T-helper 1 cell treated with Interleukin-12 subunit alpha and Interleukin-12 subunit beta and Interleukin-4 antibody, amounts not matched to agents 30 μg/mL and 1 μg/mL, for 36 hours (primary cell): ENCODE measurements at regions not wholly inside any gene's neighbourhood (a gene's known extent, or its start where the extent isn't known, plus 50 kb on each side); places are given as distances from the start of the nearest gene placed in this dataset.

ENCODE experiments used
- H3K27ac Mint-ChIP-seq: one replicate; pipeline ENCODE4 v1.8.0; 2021; ENCODE audit warnings: mild to moderate bottlenecking, mixed read lengths
- H3K27me3 Mint-ChIP-seq: one replicate; pipeline ENCODE4 v1.8.0; 2021; ENCODE audit warnings: low read depth, mixed read lengths
- H3K36me3 Mint-ChIP-seq: one replicate; pipeline ENCODE4 v1.8.0; 2021; ENCODE audit warnings: low read depth, mixed read lengths
- H3K4me1 Mint-ChIP-seq: one replicate; pipeline ENCODE4 v1.8.0; 2021; ENCODE audit warnings: low read depth, mixed read lengths
- H3K4me3 Mint-ChIP-seq: one replicate; pipeline ENCODE4 v1.8.0; 2021; ENCODE audit warnings: mild to moderate bottlenecking, moderate library complexity, mixed read lengths
- H3K9me3 Mint-ChIP-seq: one replicate; pipeline ENCODE4 v1.8.0; 2021; ENCODE audit warnings: mixed read lengths

GRCh38 chr2:104746299-104746698 is 107.6 kb upstream of the POU3F3 start:
- Mint-ChIP-seq H3K27me3 (no peaks in the 10 kb centered on the region), H3K9me3 (no peaks in the 10 kb centered on the region), H3K36me3 (no peaks in the 10 kb centered on the region), H3K4me1 (no peaks in the 10 kb centered on the region), H3K27ac (no peak overlapping the region), H3K4me3 (no peak overlapping the region)

DNA sequence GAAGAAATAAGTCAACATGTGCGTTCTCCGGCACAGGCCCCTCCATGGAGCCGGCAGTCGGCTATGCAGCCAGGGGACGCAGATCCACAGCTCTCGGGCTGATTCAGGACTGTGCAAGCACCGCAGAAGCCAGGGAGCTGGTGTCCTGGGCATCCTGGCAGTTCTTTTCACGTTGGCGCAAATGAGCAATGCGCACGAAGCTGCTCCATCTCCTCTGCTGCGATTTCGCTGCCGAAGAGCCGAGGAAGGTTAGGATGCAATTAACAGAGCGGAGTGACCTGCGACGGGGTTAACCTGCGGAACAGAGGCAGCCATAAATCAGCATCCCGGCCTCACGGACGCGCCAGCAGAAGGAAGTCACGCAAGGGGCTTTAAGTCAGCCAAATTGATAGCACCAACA is 107.1 kb upstream of the POU3F3 start:
- Mint-ChIP-seq H3K4me1 (no peaks in the 10 kb centered on the region), H3K4me3 (no peak overlapping the region), H3K27ac (no peak overlapping the region), H3K27me3 (no peaks in the 10 kb centered on the region), H3K36me3 (no peaks in the 10 kb centered on the region), H3K9me3 (no peaks in the 10 kb centered on the region)

DNA sequence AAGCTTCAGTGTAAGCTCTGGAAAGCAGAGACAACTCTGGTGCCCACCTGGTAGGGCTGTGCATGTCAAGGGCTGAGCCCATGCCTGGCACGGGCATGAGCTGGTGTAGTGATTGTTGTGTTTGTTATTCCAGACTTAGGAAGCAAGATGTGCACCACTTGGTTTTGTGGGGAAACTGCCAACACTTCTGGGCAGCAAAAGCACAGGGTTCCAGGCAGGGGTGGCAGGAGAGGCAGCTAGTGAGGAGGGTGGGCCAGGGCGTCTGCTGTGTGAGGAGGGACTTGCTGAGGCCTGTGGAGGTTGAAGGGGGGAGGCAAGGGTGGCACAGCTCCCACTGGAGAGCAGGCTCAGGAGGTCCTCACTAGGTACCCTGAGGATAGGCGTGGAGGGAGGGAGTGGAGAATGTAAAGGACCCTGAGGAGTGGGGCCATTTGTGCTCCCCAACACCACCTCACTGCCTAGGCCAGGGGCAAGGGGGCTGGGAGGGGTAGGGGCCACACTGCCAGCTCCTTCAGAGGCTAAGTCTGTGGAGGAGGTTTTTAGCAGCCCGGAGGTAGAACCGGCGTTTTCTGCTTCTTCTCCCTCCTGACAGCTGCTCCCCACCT is 104.0 kb upstream of the POU3F3 start:
- Mint-ChIP-seq H3K9me3 (no peaks in the 10 kb centered on the region), H3K27me3 (no peaks in the 10 kb centered on the region), H3K4me3 (no peak overlapping the region), H3K36me3 (no peaks in the 10 kb centered on the region), H3K27ac (no peak overlapping the region), H3K4me1 (no peaks in the 10 kb centered on the region)

DNA sequence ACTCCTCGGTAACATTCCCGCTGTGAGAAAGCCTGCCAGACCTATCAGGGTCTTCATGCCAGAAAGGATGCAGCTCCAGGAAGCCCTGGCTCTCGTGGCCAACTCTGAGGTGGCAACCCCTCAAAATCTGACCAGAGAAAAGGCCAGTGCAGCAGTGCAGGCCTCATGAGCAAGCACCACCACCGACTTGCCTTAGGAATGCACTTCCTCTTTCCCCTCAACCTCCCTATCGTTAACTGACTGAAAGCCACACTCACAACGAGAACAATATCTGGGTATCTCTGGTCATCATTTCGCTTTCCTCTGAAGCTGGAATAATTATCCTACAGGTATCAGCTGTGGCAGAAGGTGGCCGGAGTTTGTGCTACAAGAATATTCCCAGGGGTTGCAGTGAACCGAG is 101.4 kb upstream of the POU3F3 start:
- no peak overlapping the region for H3K27ac Mint-ChIP-seq
- no peaks in the 10 kb centered on the region for H3K9me3 Mint-ChIP-seq

GRCh38 chr2:104755026-104755878 is 98.7 kb upstream of the POU3F3 start:
- Mint-ChIP-seq H3K27ac (no peak overlapping the region), H3K9me3 (no peaks in the 10 kb centered on the region), H3K36me3 (no peaks in the 10 kb centered on the region), H3K4me3 (no peak overlapping the region), H3K27me3 (no peaks in the 10 kb centered on the region), H3K4me1 (no peaks in the 10 kb centered on the region)

More for the DNA sequence above, 101.4 kb upstream of the POU3F3 start:
- H3K4me1 Mint-ChIP-seq: no peaks in the 10 kb centered on the region
- no peaks in the 10 kb centered on the region for H3K27me3 Mint-ChIP-seq
- no peak overlapping the region for H3K4me3 Mint-ChIP-seq
- no peaks in the 10 kb centered on the region for H3K36me3 Mint-ChIP-seq

DNA sequence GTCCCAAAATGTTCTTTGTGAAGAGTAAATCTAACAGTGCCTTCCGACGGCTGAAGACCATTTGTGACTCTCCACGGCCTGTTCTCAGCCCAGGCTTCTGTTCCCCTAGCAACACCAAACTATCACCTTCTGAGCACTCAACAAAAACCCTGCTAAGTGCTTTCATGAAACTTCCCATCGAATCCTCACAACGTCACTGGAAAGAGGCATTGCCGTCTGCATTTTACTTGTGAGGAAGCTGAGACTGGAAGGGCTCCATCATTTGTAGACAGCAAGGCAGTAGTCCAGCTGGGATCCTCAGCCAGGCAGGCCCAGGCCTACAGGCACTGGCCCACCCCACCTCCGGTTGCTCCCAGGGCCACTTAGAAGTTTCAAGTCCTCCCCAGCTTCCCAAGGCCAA is 97.8 kb upstream of the POU3F3 start:
- Mint-ChIP-seq H3K4me1 (no peaks in the 10 kb centered on the region), H3K4me3 (no peak overlapping the region), H3K36me3 (no peaks in the 10 kb centered on the region), H3K9me3 (no peaks in the 10 kb centered on the region), H3K27ac (no peak overlapping the region), H3K27me3 (no peaks in the 10 kb centered on the region)

DNA sequence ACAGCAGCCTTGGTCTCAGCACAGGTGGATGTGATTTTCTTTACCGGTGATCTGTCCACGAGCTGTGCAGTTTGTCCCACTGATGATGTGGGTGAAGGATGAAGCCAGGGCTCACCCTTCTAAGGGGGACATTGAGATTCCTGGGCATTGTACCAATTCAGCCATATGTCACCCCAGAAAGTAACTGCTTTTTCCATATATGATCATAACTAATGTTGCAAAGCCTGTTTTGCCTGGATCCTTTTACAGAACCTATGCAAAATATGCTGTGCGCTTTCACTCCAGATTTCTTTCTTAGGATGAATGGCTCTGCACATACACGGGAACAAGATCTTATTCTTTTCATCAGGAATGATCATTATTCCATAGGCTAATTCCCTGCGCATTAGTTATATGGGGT is 96.9 kb upstream of the POU3F3 start:
- no peak overlapping the region for H3K4me3 Mint-ChIP-seq
- H3K27me3 Mint-ChIP-seq: no peaks in the 10 kb centered on the region
- no peaks in the 10 kb centered on the region for H3K4me1 Mint-ChIP-seq
- no peaks in the 10 kb centered on the region for H3K9me3 Mint-ChIP-seq
- H3K36me3 Mint-ChIP-seq: no peaks in the 10 kb centered on the region
- no peak overlapping the region for H3K27ac Mint-ChIP-seq

GRCh38 chr2:104758199-104758620 is 95.7 kb upstream of the POU3F3 start:
- Mint-ChIP-seq H3K27me3 (no peaks in the 10 kb centered on the region), H3K4me3 (no peak overlapping the region), H3K9me3 (no peaks in the 10 kb centered on the region), H3K36me3 (no peaks in the 10 kb centered on the region), H3K27ac (no peak overlapping the region), H3K4me1 (no peaks in the 10 kb centered on the region)

GRCh38 chr2:104762031-104762430 is 91.9 kb upstream of the POU3F3 start:
- H3K9me3 Mint-ChIP-seq: no peaks in the 10 kb centered on the region
- H3K36me3 Mint-ChIP-seq: no peaks in the 10 kb centered on the region
- no peaks in the 10 kb centered on the region for H3K4me1 Mint-ChIP-seq
- H3K27ac Mint-ChIP-seq: no peak overlapping the region
- H3K27me3 Mint-ChIP-seq: no peaks in the 10 kb centered on the region
- no peak overlapping the region for H3K4me3 Mint-ChIP-seq

DNA sequence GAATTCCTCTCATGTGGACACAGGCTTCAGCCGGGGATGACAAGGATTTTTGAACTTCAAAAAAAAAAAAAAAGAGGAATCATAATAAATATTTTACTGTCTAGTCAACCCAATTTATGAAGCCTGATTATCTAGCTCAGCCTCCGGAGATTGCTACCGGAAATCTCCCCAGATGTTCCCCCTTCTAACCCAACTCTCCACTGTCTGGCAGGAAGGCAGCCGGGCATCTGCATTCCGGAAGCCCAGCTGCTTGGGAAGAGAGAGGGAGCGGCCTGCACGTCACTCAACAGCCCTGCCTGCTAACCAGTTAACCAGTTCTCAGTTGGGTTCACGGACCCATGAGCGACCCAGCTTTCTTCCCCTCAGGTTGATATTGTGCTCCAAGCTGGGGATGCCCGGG is 87.2 kb upstream of the POU3F3 start:
- H3K36me3 Mint-ChIP-seq: no peaks in the 10 kb centered on the region
- no peaks in the 10 kb centered on the region for H3K9me3 Mint-ChIP-seq
- no peak overlapping the region for H3K4me3 Mint-ChIP-seq
- H3K4me1 Mint-ChIP-seq: no peaks in the 10 kb centered on the region
- no peaks in the 10 kb centered on the region for H3K27me3 Mint-ChIP-seq
- H3K27ac Mint-ChIP-seq: no peak overlapping the region

- H3K4me1 Mint-ChIP-seq: no peaks in the 10 kb centered on the region
These were observed 85.2 kb upstream of the POU3F3 start for GRCh38 chr2:104768694-104769093.

DNA sequence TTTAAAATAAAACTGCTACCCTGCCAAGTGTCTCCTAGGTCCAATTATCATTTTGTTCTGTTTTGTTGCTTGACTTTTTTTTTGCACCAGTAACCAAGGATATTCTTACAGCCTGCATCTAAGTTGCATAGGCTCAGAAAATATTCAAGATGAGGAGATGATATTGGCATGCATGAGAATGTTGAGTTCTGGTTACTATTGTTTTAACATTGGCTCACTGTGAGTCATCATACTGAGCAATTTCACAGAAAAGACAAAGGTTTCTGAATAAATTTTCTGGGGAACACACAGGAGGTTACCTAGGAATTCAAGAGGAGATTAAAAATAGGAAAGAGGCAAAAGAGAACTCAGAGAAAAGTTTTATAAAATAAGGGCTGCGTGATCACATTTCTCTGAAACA is 84.8 kb upstream of the POU3F3 start:
- Mint-ChIP-seq H3K4me3 (no peak overlapping the region), H3K36me3 (no peaks in the 10 kb centered on the region), H3K27ac (no peak overlapping the region), H3K4me1 (no peaks in the 10 kb centered on the region), H3K9me3 (no peaks in the 10 kb centered on the region), H3K27me3 (no peaks in the 10 kb centered on the region)

More at GRCh38 chr2:104768694-104769093, 85.2 kb upstream of the POU3F3 start:
- no peaks in the 10 kb centered on the region for H3K27me3 Mint-ChIP-seq
- H3K27ac Mint-ChIP-seq: no peak overlapping the region
- H3K9me3 Mint-ChIP-seq: no peaks in the 10 kb centered on the region
- H3K36me3 Mint-ChIP-seq: no peaks in the 10 kb centered on the region
- no peak overlapping the region for H3K4me3 Mint-ChIP-seq

DNA sequence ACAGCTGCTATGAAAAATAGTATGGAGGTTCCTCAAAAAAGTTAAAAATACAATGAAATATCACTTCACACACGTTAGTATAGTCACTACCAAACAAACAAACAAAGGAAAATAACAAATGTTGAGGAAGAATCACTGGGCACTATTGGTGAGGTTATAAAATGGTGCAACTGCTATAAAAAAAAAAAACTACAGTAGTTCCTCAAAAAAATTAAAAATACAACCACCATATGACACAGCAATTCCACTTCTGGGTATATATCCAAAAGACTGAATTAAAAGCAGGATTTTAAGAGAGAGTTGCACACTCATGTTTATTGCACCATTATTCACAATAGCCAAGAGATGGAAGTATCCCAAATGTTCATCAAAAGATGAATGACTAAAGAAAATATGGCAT is 80.9 kb upstream of the POU3F3 start:
- no peaks in the 10 kb centered on the region for H3K9me3 Mint-ChIP-seq
- H3K36me3 Mint-ChIP-seq: no peaks in the 10 kb centered on the region
- no peaks in the 10 kb centered on the region for H3K27me3 Mint-ChIP-seq
- no peak overlapping the region for H3K4me3 Mint-ChIP-seq
- H3K4me1 Mint-ChIP-seq: no peaks in the 10 kb centered on the region
- no peak overlapping the region for H3K27ac Mint-ChIP-seq

DNA sequence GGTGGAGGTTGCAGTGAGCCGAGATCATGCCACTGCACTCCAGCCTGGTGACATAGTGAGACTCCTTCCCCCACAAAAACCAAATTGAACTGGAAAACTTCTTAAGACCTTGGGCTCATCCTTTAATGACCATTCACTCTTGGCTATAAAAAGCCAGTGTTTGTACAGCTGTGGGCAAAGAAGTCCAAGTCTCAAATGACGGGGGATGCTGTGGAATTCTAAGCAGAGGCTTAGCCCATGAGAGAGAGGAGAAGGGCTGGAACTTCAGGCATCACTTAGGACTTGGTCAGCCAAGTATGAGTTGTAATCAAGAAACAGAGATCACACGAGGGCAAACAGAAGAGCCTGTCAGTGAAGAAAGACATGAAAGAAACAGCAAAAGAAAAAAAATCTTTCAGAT is 79.3 kb upstream of the POU3F3 start:
- Mint-ChIP-seq H3K36me3 (no peaks in the 10 kb centered on the region), H3K27ac (no peak overlapping the region), H3K9me3 (no peaks in the 10 kb centered on the region), H3K27me3 (no peaks in the 10 kb centered on the region), H3K4me1 (no peaks in the 10 kb centered on the region), H3K4me3 (no peak overlapping the region)

DNA sequence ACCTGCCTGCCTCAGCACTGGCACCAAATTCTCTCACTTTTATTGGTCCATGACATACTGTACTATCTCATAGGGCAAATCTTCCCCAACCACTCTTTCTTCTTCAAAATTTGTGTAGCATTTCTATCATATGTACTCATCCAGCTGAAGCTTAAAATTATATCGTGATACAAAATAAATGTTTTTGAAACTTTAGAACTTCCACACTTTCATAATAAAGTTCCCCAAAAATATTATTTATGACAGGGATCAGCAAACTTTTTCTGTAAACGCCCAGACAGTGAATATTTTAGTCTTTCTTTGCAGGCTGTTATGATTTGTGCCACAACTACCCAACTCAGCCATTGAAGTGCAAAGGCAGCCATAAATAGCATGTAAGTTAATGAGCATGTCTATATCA is 76.2 kb upstream of the POU3F3 start:
- H3K4me1 Mint-ChIP-seq: peaks cover 2% of the 10 kb centered on the region
- no peaks in the 10 kb centered on the region for H3K36me3 Mint-ChIP-seq
- no peaks in the 10 kb centered on the region for H3K27me3 Mint-ChIP-seq
- no peak overlapping the region for H3K4me3 Mint-ChIP-seq
- no peak overlapping the region for H3K27ac Mint-ChIP-seq
- no peaks in the 10 kb centered on the region for H3K9me3 Mint-ChIP-seq
